Suprapubic skin (tissue), 4 donors: ENCODE measurements at regions not wholly inside any gene's neighbourhood (a gene's known extent, or its start where the extent isn't known, plus 50 kb on each side); places are given as distances from the start of the nearest gene placed in this dataset.

Experiments used
- CTCF ChIP-seq, 2 donors: fragments of 200-600 bp in 1 of 2; fragments of 450-650 bp in 1 of 2; sonication (generic) in 1 of 2; IDR thresholded peaks; one replicate each; pipeline ENCODE4 v1.5.1; 2016 to 2019; ENCODE audit warnings: antibody characterized with exemption in 2 of 2, mild to moderate bottlenecking in 1 of 2, moderate library complexity in 1 of 2
- EP300 ChIP-seq: sonication (generic); formaldehyde crosslinking; IDR thresholded peaks from one replicate; pipeline ENCODE4 v1.6.1; 2017; ENCODE audit warnings: antibody characterized with exemption
- POLR2A ChIP-seq, 2 donors: fragments of 450-650 bp; IDR thresholded peaks; one replicate each; pipeline ENCODE4 v1.6.1; 2017; ENCODE audit warnings: antibody characterized with exemption in 2 of 2, mild to moderate bottlenecking in 2 of 2, moderate library complexity in 2 of 2
- POLR2AphosphoS5 ChIP-seq, 3 donors: sonication (generic); formaldehyde crosslinking; IDR thresholded peaks; one replicate each; pipeline ENCODE4 v1.6.1; 2017; ENCODE audit warnings: antibody characterized with exemption in 3 of 3

- TF ChIP-seq POLR2AphosphoS5 (IDR thresholded peaks at IDR 0.05) (no peak), CTCF (IDR thresholded peaks at IDR 0.05) (no peak), POLR2A (IDR thresholded peaks at IDR 0.05) (no peak), EP300 (no peak)
Observed at GRCh38 chr11:134794192-134794591, 382.1 kb upstream of the B3GAT1 start.
